Ureter (tissue), 1 donor: ENCODE measurements at regions not wholly inside any gene's neighbourhood (a gene's known extent, or its start where the extent isn't known, plus 50 kb on each side); places are given as distances from the start of the nearest gene placed in this dataset.
"Not testable (repeated sequence)": the region's sequence is repeated elsewhere in the genome, so short reads cannot be mapped to it uniquely, and the experiment has no call there.

Experiments
- DNase-seq: peaks from one replicate; pipeline ENCODE4 v3.0.0-alpha.2; 2020; ENCODE audit warnings: low spot score
- donor health status: DM: yes; HTN: yes; CAD: no.

- not testable (repeated sequence) for DNase-seq
Observed at GRCh38 chr13:107926515-107926914, 288.8 kb downstream of the LIG4 start.

- not testable (repeated sequence) for DNase-seq
Observed at GRCh38 chr13:107916902-107917301, 298.4 kb downstream of the LIG4 start.

GRCh38 chr13:107912745-107913144 is 302.6 kb downstream of the LIG4 start:
- DNase-seq = no peak

- DNase-seq = no peak
Observed at GRCh38 chr13:107907065-107907805, 308.1 kb downstream of the LIG4 start.

GRCh38 chr13:107906131-107906530 is 309.2 kb downstream of the LIG4 start:
- DNase-seq = no peak

- DNase-seq = no peak
Observed at GRCh38 chr13:107901996-107902562, 313.3 kb downstream of the LIG4 start.

- DNase-seq = no peak
Observed at GRCh38 chr13:107901230-107901629, 314.1 kb downstream of the LIG4 start.

GRCh38 chr13:107900775-107901174 is 314.6 kb downstream of the LIG4 start:
- no peak for DNase-seq

- DNase-seq = no peak
Observed at GRCh38 chr13:107886118-107886517, 329.2 kb downstream of the LIG4 start.

- DNase-seq = no peak
Observed at GRCh38 chr13:107884564-107884963, 330.8 kb downstream of the LIG4 start.

GRCh38 chr13:107883561-107884175 is 331.7 kb downstream of the LIG4 start:
- DNase-seq = no peak

- DNase-seq = no peak
Observed at GRCh38 chr13:107882708-107883560, 332.4 kb downstream of the LIG4 start.

- DNase-seq = no peak
Observed at GRCh38 chr13:107881362-107881761, 334.0 kb downstream of the LIG4 start.

GRCh38 chr13:107874456-107874855 is 340.9 kb downstream of the LIG4 start:
- DNase-seq = no peak

GRCh38 chr13:107873926-107874325 is 341.4 kb downstream of the LIG4 start:
- no peak for DNase-seq

- no peak for DNase-seq
Observed at GRCh38 chr13:107870400-107870799, 344.9 kb downstream of the LIG4 start.

- DNase-seq = peak; percentile 51
Observed at GRCh38 chr13:107867701-107868661, 347.4 kb downstream of the LIG4 start.

- DNase-seq = no peak
Observed at GRCh38 chr13:107866941-107867623, 348.3 kb downstream of the LIG4 start.

- no peak for DNase-seq
Observed at GRCh38 chr13:107866032-107866940, 349.1 kb downstream of the LIG4 start.
